ENCODE measurements at regions not wholly inside any gene's neighbourhood (a gene's known extent, or its start where the extent isn't known, plus 50 kb on each side); places are given as distances from the start of the nearest gene placed in this dataset.
"Not testable (repeated sequence)": the region's sequence is repeated elsewhere in the genome, so short reads cannot be mapped to it uniquely, and the experiment has no call there.

DNA sequence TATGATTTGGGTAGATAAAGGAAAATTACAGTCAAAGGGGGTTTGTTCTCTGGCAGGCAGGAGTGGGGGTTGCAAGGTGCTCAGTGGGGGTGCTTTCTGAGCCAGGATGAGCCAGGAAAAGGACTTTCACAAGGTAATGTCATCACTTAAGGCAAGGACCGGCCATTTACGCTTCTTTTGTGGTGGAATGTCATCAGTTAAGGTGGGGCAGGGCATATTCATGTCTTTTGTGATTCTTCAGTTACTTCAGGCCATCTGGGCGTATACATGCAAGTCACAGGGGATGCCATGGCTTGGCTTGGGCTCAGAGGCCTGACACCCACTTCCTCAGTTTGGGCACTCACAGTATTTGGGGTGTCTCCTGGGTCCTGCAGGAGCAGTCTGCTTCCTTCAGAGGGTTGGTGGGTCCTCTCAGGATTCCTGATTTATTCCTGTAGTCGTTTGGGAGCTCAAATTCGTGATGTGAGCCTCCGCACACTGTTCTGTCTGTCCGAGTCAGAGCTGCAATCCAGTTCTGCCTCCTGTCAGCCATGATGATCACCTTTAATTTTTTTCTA is 526.1 kb downstream of the NEBL start:
- not testable (repeated sequence) for TF ChIP-seq POLR2A (IDR thresholded peaks at IDR 0.05; ENCODE audit: low read length); GATA1 (IDR thresholded peaks at IDR 0.05; ENCODE audit: low read depth, low read length)
